ENCODE measurements at regions not wholly inside any gene's neighbourhood (a gene's known extent, or its start where the extent isn't known, plus 50 kb on each side); places are given as distances from the start of the nearest gene placed in this dataset.

- DNase-seq (ENCODE audit: low read depth, low spot score) = no peak
These were observed 129.9 kb upstream of the RIPOR2 start for GRCh38 chr6:25065666-25066065.

- no peak for DNase-seq (ENCODE audit: low read depth, low spot score)
These were observed 130.8 kb upstream of the RIPOR2 start for GRCh38 chr6:25066593-25066992.

DNA sequence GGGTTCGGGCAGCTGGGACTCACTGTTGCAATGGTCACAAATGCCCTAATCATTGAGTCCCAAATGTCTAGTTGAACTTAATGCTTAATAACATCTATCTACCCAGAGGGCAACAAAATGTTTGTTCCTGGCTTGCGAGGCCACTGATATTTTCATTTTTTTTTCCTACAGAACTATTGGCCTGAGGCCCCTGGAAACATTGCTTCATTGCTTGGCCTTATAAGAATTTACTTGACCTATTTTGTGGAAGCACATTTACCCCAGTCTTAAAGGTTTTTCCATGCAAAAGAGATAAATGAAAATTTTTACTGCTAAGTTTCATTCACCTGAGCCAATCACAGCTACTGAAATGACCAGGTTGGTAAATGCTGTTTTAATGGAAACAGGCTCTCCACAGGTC is 133.1 kb upstream of the RIPOR2 start:
- DNase-seq (ENCODE audit: low read depth, low spot score) = no peak

- peak; percentile 35 for DNase-seq (ENCODE audit: low read depth, low spot score)
These were observed 135.0 kb upstream of the RIPOR2 start for GRCh38 chr6:25070547-25071366.

DNA sequence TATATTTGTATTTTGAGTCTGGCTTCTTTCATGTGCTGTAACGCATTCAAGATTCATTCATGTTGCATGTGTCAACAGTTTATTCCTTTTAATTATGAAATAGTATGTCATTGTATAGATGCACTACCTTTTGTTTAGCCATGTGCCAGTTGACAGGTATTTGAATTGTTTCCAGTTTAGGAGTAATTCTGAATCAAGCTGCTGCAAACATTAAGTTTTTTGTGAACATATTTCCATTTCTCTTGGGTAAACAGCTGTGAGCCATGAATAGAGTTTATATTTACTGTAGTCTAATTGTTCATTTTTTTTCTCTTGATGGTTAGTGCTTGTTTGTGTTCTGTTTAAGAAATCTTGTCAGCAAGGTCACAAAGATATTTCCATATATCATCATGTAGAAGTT is 142.4 kb upstream of the RIPOR2 start:
- no peak for DNase-seq (ENCODE audit: low read depth, low spot score)

- DNase-seq (ENCODE audit: low read depth, low spot score) = no peak
These were observed 148.2 kb upstream of the RIPOR2 start for GRCh38 chr6:25083784-25084507.

DNA sequence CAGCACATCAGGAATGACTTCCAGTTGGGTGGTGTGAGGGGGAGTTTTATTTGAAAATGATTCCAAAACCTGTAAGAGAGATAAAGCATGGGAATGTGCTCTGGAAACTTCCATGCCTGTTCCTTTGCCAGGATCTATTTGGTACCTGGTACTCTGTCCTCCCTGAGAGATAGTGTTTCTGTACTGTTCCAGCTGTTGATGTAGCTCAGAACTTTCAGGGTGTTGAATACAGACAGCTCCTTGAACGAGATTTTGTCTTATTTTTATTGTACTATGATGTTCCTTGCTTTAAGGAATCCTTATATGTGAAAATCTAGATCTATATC is 148.7 kb upstream of the RIPOR2 start:
- DNase-seq (ENCODE audit: low read depth, low spot score) = no peak

- DNase-seq (ENCODE audit: low read depth, low spot score) = no peak
These were observed 150.0 kb upstream of the RIPOR2 start for GRCh38 chr6:25085756-25086155.

DNA sequence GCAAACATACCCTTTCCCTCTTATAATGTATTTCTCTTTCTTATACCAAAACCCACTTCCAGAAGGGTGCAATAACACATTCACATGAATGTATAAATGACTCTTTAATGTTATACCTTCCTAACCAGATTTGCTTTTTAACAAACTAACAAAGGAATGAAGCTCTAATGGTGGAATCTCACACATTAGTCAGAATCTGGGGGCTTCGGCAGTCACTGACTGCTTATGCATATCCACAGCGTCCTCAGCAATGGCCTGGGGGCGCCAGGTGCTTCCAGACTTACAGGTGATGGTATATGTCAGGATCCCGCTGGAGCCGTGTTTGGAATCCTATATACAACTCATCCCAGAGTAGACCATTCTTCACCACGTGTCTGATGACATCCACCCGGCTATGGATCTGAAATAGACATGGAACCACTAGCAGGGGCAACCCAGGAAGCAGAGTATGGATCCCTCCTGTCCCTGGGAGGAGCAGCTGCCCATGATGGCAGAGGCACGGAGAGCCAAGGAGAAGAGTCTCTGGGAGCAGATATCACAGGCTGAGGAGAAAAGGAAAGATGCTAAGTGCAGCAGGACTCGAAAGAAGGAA is 150.8 kb upstream of the RIPOR2 start:
- DNase-seq (ENCODE audit: low read depth, low spot score) = no peak

- DNase-seq (ENCODE audit: low read depth, low spot score) = no peak
These were observed 152.8 kb upstream of the RIPOR2 start for GRCh38 chr6:25088513-25088912.

DNA sequence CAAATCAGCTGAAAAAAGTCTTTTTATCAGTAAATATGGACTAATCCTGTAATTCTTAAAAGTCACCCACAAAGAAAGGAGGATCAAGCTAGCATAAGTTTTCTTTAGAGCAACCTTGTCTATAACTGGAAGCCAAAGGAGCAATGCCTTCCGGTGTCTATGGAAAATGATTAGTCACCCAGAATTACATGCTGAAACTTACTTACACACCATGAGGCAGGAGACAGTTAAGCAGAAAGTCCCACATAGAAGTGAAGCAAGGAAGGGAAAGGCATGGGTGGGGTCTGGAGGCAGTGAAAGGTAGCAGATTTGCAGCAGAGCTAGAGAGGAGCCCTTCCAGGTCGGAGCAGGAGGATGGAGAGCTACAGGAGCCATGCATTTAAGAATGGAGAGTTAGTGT is 153.7 kb upstream of the RIPOR2 start:
- no peak for DNase-seq (ENCODE audit: low read depth, low spot score)

DNA sequence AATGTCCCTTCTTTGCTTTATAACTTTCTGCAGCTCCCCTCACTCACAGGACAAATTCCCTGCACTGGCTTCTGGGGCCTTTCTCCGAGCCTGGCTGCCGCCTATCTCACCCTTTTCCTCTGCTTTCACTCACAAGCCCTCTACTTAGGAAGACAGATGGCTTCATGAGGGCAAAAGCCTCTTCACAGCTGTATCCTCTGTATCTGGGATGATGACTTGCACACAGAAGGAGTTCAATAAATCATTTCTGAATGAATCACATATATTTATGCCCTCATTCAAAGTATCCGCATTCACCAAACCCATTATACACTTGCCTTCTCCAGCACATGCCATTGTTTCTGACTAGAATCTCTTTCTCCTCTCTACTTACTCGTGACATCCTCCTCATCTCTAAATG is 159.0 kb upstream of the RIPOR2 start:
- no peak for DNase-seq (ENCODE audit: low read depth, low spot score)

DNA sequence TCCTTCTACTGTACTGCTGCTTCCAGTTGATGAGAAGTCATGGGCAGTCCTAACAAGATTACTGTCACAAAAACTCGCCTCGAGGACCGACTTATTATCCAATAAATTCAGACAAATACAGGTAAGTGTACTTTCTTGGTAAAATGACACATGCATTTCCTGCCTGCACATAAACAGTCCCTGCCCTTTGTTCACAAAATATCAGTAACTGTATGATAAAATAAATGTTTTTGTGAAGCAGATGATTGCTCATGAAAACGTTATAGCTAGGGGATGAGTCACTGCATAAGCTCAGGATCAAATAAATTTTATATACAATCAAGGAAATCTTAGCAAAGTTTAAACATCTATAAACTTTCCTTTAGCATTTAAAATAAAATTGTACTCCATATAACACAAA is 164.5 kb upstream of the RIPOR2 start:
- no peak for DNase-seq (ENCODE audit: low read depth, low spot score)

- no peak for DNase-seq (ENCODE audit: low read depth, low spot score)
These were observed 167.8 kb upstream of the RIPOR2 start for GRCh38 chr6:25103603-25104002.

DNA sequence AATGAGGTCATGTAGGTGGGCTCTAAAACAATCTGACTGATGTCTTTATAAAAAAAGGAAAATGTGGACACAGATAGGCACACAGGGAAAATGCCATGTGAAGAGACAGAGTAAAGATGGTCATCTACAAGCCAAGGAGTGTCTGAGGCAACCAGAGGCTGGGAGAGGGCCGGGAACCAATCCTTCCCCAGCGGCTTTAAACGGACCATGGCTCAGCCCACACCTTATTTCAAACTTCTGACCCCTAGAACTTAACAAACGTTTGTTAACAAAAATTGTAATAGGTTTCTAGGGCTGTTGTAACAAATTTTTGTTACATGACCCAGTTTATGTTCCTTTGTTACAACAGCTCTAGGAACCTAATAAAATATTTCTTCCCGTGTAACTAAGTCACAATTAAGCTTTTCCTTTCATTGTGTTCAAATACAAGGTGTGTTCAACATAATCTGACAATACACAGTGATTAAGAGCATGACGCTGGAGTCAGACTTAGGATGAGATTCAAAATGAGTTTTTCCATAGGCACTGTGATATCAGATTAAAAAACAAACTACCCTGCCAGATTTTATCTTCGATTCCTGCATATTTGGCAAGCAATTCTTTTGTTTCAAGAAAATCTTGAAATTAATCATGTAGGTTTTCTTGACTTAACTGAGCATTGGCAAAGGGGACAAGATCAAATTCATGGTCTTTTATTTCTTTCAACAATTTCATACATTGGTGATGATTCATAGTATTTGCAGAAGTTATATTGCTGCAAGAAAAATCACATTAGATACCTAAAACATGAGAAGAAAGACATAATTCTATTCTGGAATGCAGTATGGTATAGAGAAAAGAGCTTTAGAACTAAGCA is 169.5 kb upstream of the RIPOR2 start:
- DNase-seq (ENCODE audit: low read depth, low spot score) = no peak

DNA sequence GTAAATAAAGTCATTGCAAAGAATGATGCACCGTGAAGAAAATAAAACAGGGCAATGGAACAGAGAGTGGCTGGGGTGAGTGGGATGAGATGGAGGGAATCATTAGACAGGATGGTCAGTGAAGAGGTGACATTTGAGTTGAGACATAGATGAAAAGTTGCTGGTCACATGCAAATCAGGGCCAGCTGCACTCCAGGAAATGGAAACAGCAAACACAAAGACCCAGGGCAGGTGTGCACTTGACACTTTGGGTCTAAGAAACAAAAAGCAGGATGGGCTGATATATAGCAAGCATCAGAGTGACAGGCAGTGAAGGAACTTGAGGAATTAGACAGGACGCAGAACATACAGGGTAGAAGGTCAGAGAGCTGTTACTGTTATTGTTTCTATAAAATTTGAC is 171.5 kb upstream of the RIPOR2 start:
- no peak for DNase-seq (ENCODE audit: low read depth, low spot score)

GRCh38 chr6:25111782-25112181 is 167.4 kb upstream of the CARMIL1 start:
- no peak for DNase-seq (ENCODE audit: low read depth, low spot score)

DNA sequence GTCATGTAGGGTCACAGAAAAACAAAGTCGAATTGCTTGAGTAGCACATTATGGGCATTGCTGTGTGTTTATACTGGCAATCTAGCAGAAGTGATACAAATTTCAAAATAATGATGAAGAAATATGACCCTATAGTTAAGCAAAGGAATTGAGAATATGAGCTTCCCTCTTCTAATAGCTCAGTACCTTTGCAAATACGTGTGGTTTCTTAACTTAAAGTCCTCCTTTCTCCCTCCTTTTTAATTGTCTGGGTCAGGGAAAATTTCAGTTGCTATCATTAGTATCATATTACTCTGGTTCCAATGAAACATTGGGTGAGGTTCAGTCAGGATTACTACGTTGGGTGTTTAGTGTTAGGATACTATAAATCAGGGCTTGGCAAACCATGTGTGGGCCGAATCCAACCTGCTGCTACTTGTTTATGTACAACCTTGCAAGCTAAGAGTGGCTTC is 166.8 kb upstream of the CARMIL1 start:
- no peak for DNase-seq (ENCODE audit: low read depth, low spot score)

GRCh38 chr6:25113436-25113835 is 165.7 kb upstream of the CARMIL1 start:
- DNase-seq (ENCODE audit: low read depth, low spot score) = no peak

- no peak for DNase-seq (ENCODE audit: low read depth, low spot score)
These were observed 161.1 kb upstream of the CARMIL1 start for GRCh38 chr6:25118038-25118437.

GRCh38 chr6:25121186-25121585 is 158.0 kb upstream of the CARMIL1 start:
- DNase-seq (ENCODE audit: low read depth, low spot score) = no peak

- DNase-seq (ENCODE audit: low read depth, low spot score) = no peak
These were observed 157.2 kb upstream of the CARMIL1 start for GRCh38 chr6:25122001-25122400.
